CD8-positive, alpha-beta memory T cell (primary cell): ENCODE measurements at regions not wholly inside any gene's neighbourhood (a gene's known extent, or its start where the extent isn't known, plus 50 kb on each side); places are given as distances from the start of the nearest gene placed in this dataset.

Source experiments
- CTCF ChIA-PET: fragments of 350-600 bp; sonication (Branson Sonifier 250); formaldehyde crosslinking; loops from one replicate; lab custom pipeline; 2021; ENCODE audit warnings: antibody characterized with exemption; lab: Charles Lee
- POLR2A ChIA-PET: fragments of 350-600 bp; sonication (Branson Sonifier 250); formaldehyde crosslinking; loops from one replicate; lab custom pipeline; 2021; ENCODE audit warnings: antibody characterized with exemption; lab: Charles Lee
- DNase-seq, 5 donors: peaks; one replicate each; pipeline versions ENCODE4 v3.0.0 to v3.0.0-alpha.2; 2020 to 2022; ENCODE audit warnings: mixed read lengths in 1 of 5
- H3K27ac ChIP-seq: one replicate; pipeline ENCODE4 v1.7.0; 2013; ENCODE audit warnings: low read depth, mild to moderate bottlenecking, low read length, moderate library complexity
- H3K27me3 ChIP-seq: 2 replicates; pipeline ENCODE4 v1.7.0; 2013; ENCODE audit warnings: low read length, mild to moderate bottlenecking; ENCODE audit not compliant: insufficient read depth, poor library complexity, severe bottlenecking
- H3K36me3 ChIP-seq: 2 replicates; pipeline ENCODE4 v1.7.0; 2013; ENCODE audit warnings: mild to moderate bottlenecking, low read length, moderate library complexity; ENCODE audit not compliant: insufficient read depth
- H3K4me1 ChIP-seq: 2 replicates; pipeline ENCODE4 v1.7.0; 2013; ENCODE audit warnings: mild to moderate bottlenecking, low read length, moderate library complexity; ENCODE audit not compliant: insufficient read depth
- H3K4me3 ChIP-seq: 2 replicates; pipeline ENCODE4 v1.7.0; 2013; ENCODE audit warnings: mild to moderate bottlenecking, low read length
- H3K9me3 ChIP-seq: 2 replicates; pipeline ENCODE4 v1.7.0; 2013; ENCODE audit warnings: mild to moderate bottlenecking, low read length
- H3K27ac Mint-ChIP-seq, 8 donors: one replicate each; pipeline ENCODE4 v1.8.0; 2020 to 2021; ENCODE audit warnings: mixed read lengths in 8 of 8, mild to moderate bottlenecking in 6 of 8, inconsistent platforms in 3 of 8, moderate library complexity in 3 of 8
- H3K27me3 Mint-ChIP-seq, 2 donors: one replicate each; pipeline ENCODE4 v1.8.0; 2020 to 2021; ENCODE audit warnings: mixed read lengths in 2 of 2, mild to moderate bottlenecking in 1 of 2, moderate library complexity in 1 of 2
- H3K36me3 Mint-ChIP-seq, 3 donors: one replicate each; pipeline ENCODE4 v1.8.0; 2020 to 2021; ENCODE audit warnings: mixed read lengths in 3 of 3, inconsistent platforms in 1 of 3, mild to moderate bottlenecking in 1 of 3
- H3K4me1 Mint-ChIP-seq, 3 donors: one replicate each; pipeline ENCODE4 v1.8.0; 2020 to 2021; ENCODE audit warnings: mixed read lengths in 3 of 3, inconsistent platforms in 1 of 3, mild to moderate bottlenecking in 1 of 3
- H3K4me3 Mint-ChIP-seq, 7 donors: one replicate each; pipeline ENCODE4 v1.8.0; 2020 to 2021; ENCODE audit warnings: mixed read lengths in 7 of 7, mild to moderate bottlenecking in 6 of 7, moderate library complexity in 4 of 7, inconsistent platforms in 2 of 7
- H3K9me3 Mint-ChIP-seq, 5 donors: one replicate each; pipeline ENCODE4 v1.8.0; 2020 to 2022; ENCODE audit warnings: mixed read lengths in 5 of 5, mild to moderate bottlenecking in 3 of 5, moderate library complexity in 2 of 5, inconsistent platforms in 1 of 5

- H3K36me3 ChIP-seq = no peaks in the 10 kb centered on the region
- H3K4me1 Mint-ChIP-seq = peaks cover 4 to 6% (median 4%) of the 10 kb centered on the region in 3 donors
- peaks cover 10% of the 10 kb centered on the region for H3K4me1 ChIP-seq
- H3K4me3 ChIP-seq = no peak overlapping the region
- H3K27me3 ChIP-seq = no peaks in the 10 kb centered on the region
- POLR2A ChIA-PET = no interaction called here
- no peaks in the 10 kb centered on the region for H3K9me3 ChIP-seq
- no peaks in the 10 kb centered on the region for H3K36me3 Mint-ChIP-seq
- CTCF ChIA-PET = interaction anchor here (0.6 kb wide), 1 partner anchor 27 kb away, joined by 4 read pairs; no protein-coding TSS in a partner anchor
- DNase-seq = no peak
- H3K9me3 Mint-ChIP-seq = peaks cover 0 to 2% (median 0%) of the 10 kb centered on the region in 5 donors
- H3K4me3 Mint-ChIP-seq = no peak overlapping the region
- peaks cover 3 to 13% of the 10 kb centered on the region in 2 donors for H3K27me3 Mint-ChIP-seq
- H3K27ac Mint-ChIP-seq = no peak overlapping the region
- H3K27ac ChIP-seq = no peak overlapping the region
Observed at GRCh38 chr15:69593488-69593887, 140.9 kb downstream of the RPLP1 start.

- Histone ChIP-seq H3K36me3 (no peaks in the 10 kb centered on the region), H3K27ac (no peak overlapping the region), H3K9me3 (no peaks in the 10 kb centered on the region), H3K4me3 (no peak overlapping the region), H3K27me3 (no peaks in the 10 kb centered on the region), H3K4me1 (peaks cover 10% of the 10 kb centered on the region)
- peaks cover 4 to 6% (median 4%) of the 10 kb centered on the region in 3 donors for H3K4me1 Mint-ChIP-seq
- peaks cover 7 to 19% of the 10 kb centered on the region in 2 donors for H3K27me3 Mint-ChIP-seq
- CTCF ChIA-PET = interaction anchor here (0.6 kb wide), 1 partner anchor 28 kb away, joined by 4 read pairs; no protein-coding TSS in a partner anchor
- DNase-seq = no peak
- peaks cover 0 to 2% (median 0%) of the 10 kb centered on the region in 5 donors for H3K9me3 Mint-ChIP-seq
- POLR2A ChIA-PET = no interaction called here
- no peak overlapping the region for H3K4me3 Mint-ChIP-seq
- peaks cover 0 to 2% (median 0%) of the 10 kb centered on the region in 3 donors for H3K36me3 Mint-ChIP-seq
- H3K27ac Mint-ChIP-seq = no peak overlapping the region
Observed at GRCh38 chr15:69593981-69594966, 141.7 kb downstream of the RPLP1 start.

GRCh38 chr15:69595009-69595791 is 142.6 kb downstream of the RPLP1 start:
- DNase-seq = no peak
- H3K27ac ChIP-seq = no peak overlapping the region
- H3K36me3 Mint-ChIP-seq = peaks cover 0 to 2% (median 0%) of the 10 kb centered on the region in 3 donors
- peaks cover 4 to 6% (median 4%) of the 10 kb centered on the region in 3 donors for H3K4me1 Mint-ChIP-seq
- H3K27me3 Mint-ChIP-seq = peaks cover 7 to 19% of the 10 kb centered on the region in 2 donors
- H3K9me3 Mint-ChIP-seq = peaks cover 0 to 2% (median 0%) of the 10 kb centered on the region in 5 donors
- ChIA-PET CTCF (no interaction called here), POLR2A (no interaction called here)
- no peaks in the 10 kb centered on the region for H3K9me3 ChIP-seq
- H3K4me1 ChIP-seq = peaks cover 10% of the 10 kb centered on the region
- no peaks in the 10 kb centered on the region for H3K36me3 ChIP-seq
- no peak overlapping the region for H3K4me3 ChIP-seq
- H3K4me3 Mint-ChIP-seq = no peak overlapping the region
- H3K27ac Mint-ChIP-seq = no peak overlapping the region
- H3K27me3 ChIP-seq = no peaks in the 10 kb centered on the region

DNA sequence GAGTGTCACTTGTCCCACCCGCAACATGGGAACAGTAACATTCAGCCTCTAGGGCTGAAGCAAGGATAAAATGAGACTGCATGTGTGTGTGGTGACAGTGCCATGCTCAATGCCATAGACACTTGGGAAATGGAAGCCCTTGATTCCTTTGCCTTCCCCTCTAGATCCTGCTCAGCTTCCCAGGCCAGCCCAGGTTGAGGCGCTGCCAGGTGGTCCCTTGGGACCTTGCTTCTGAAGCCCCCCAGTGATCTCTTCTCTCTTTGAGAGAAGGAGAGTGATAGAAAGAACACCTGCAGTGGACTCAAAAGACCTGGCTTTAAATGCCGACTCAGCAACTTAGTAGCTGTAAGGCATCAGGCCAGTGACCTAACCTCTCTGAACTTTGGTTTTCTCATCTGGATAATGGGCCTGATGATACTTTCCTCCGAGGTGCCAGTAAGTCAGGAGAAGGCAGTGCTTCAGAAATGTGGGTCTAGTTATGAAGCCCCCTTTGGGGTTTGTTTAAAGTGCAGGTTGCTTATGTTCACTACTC is 144.5 kb downstream of the RPLP1 start:
- Mint-ChIP-seq H3K36me3 (peaks cover 0 to 2% (median 0%) of the 10 kb centered on the region in 3 donors), H3K4me3 (no peak overlapping the region)

GRCh38 chr15:69599271-69599670 is 146.7 kb downstream of the RPLP1 start:
- DNase-seq = no peak
- Mint-ChIP-seq H3K27ac (no peak overlapping the region), H3K4me3 (no peak overlapping the region), H3K4me1 (peaks cover 4 to 6% (median 4%) of the 10 kb centered on the region in 3 donors), H3K9me3 (peaks cover 0 to 2% (median 0%) of the 10 kb centered on the region in 5 donors), H3K36me3 (peaks cover 0 to 2% (median 0%) of the 10 kb centered on the region in 3 donors), H3K27me3 (peaks cover 9 to 19% of the 10 kb centered on the region in 2 donors)
- no peak overlapping the region for H3K27ac ChIP-seq
- CTCF ChIA-PET = no interaction called here
- no peaks in the 10 kb centered on the region for H3K9me3 ChIP-seq
- no peak overlapping the region for H3K4me3 ChIP-seq
- H3K4me1 ChIP-seq = peaks cover 10% of the 10 kb centered on the region
- H3K36me3 ChIP-seq = no peaks in the 10 kb centered on the region
- no peaks in the 10 kb centered on the region for H3K27me3 ChIP-seq
- POLR2A ChIA-PET = no interaction called here

More for the DNA sequence above, 144.5 kb downstream of the RPLP1 start:
- Histone ChIP-seq H3K27ac (no peak overlapping the region), H3K9me3 (no peaks in the 10 kb centered on the region), H3K27me3 (no peaks in the 10 kb centered on the region), H3K36me3 (no peaks in the 10 kb centered on the region), H3K4me1 (peaks cover 10% of the 10 kb centered on the region), H3K4me3 (no peak overlapping the region)
- ChIA-PET POLR2A (no interaction called here), CTCF (no interaction called here)
- peaks cover 9 to 19% of the 10 kb centered on the region in 2 donors for H3K27me3 Mint-ChIP-seq
- H3K9me3 Mint-ChIP-seq = peaks cover 0 to 2% (median 0%) of the 10 kb centered on the region in 5 donors
- no peak for DNase-seq
- H3K27ac Mint-ChIP-seq = no peak overlapping the region
- H3K4me1 Mint-ChIP-seq = peaks cover 4 to 6% (median 4%) of the 10 kb centered on the region in 3 donors

DNA sequence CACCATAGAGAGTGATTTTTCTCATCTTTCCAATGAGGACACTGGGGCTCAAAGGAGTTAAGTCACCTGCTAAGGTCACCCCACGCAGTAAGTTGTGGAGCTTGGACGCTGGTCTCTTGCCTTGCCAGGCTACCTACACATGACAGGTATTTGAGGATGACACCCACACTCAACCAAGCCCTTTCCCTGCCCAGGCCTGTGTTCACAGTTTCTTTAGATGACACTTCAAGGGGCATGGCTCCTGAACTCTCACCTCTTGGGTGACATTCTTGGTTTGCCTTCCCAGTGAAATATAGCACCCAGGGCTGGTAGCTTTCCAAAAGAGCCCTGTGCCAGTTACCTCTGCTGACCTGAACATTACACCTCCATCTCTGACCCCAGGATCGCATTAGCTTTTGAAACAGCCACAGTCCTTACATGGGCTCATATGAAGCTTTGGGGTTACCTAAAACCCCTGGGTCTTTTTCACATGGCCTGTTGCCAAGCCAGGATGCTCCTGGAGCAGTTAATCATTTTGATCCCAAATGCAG is 148.0 kb downstream of the RPLP1 start:
- peaks cover 0 to 2% (median 0%) of the 10 kb centered on the region in 3 donors for H3K36me3 Mint-ChIP-seq
- peaks cover 0 to 4% (median under 1%) of the 10 kb centered on the region in 3 donors for H3K4me1 Mint-ChIP-seq
- CTCF ChIA-PET = no interaction called here
- Histone ChIP-seq H3K4me1 (no peaks in the 10 kb centered on the region), H3K9me3 (no peaks in the 10 kb centered on the region), H3K4me3 (no peak overlapping the region), H3K27ac (no peak overlapping the region), H3K36me3 (no peaks in the 10 kb centered on the region), H3K27me3 (no peaks in the 10 kb centered on the region)
- peaks cover 0 to 2% (median 0%) of the 10 kb centered on the region in 5 donors for H3K9me3 Mint-ChIP-seq
- H3K4me3 Mint-ChIP-seq = no peak overlapping the region
- H3K27ac Mint-ChIP-seq = peak overlapping the region in 1 of 8 donors; percentile 47
- peaks cover 9 to 17% of the 10 kb centered on the region in 2 donors for H3K27me3 Mint-ChIP-seq
- DNase-seq = no peak
- POLR2A ChIA-PET = no interaction called here

- ChIA-PET POLR2A (no interaction called here), CTCF (interaction anchor here (0.7 kb wide), 1 partner anchor 14 kb away, joined by 3 read pairs; no protein-coding TSS in a partner anchor)
- Mint-ChIP-seq H3K4me3 (no peak overlapping the region), H3K4me1 (peaks cover 8 to 13% (median 9%) of the 10 kb centered on the region in 3 donors), H3K27me3 (peaks cover 9 to 13% of the 10 kb centered on the region in 2 donors), H3K27ac (peak overlapping the region in 1 of 8 donors; percentile 75), H3K9me3 (peaks cover 0 to 2% (median 0%) of the 10 kb centered on the region in 5 donors), H3K36me3 (peaks cover 0 to 2% (median 0%) of the 10 kb centered on the region in 3 donors)
- H3K4me1 ChIP-seq = no peaks in the 10 kb centered on the region
- H3K36me3 ChIP-seq = no peaks in the 10 kb centered on the region
- no peak overlapping the region for H3K4me3 ChIP-seq
- no peaks in the 10 kb centered on the region for H3K9me3 ChIP-seq
- no peaks in the 10 kb centered on the region for H3K27me3 ChIP-seq
- DNase-seq = no peak
- no peak overlapping the region for H3K27ac ChIP-seq
Observed at GRCh38 chr15:69601711-69602504, 149.3 kb downstream of the RPLP1 start.
